ENCODE measurements at regions not wholly inside any gene's neighbourhood (a gene's known extent, or its start where the extent isn't known, plus 50 kb on each side); places are given as distances from the start of the nearest gene placed in this dataset.
"Not testable (repeated sequence)": the region's sequence is repeated elsewhere in the genome, so short reads cannot be mapped to it uniquely, and the experiment has no call there.

DNA sequence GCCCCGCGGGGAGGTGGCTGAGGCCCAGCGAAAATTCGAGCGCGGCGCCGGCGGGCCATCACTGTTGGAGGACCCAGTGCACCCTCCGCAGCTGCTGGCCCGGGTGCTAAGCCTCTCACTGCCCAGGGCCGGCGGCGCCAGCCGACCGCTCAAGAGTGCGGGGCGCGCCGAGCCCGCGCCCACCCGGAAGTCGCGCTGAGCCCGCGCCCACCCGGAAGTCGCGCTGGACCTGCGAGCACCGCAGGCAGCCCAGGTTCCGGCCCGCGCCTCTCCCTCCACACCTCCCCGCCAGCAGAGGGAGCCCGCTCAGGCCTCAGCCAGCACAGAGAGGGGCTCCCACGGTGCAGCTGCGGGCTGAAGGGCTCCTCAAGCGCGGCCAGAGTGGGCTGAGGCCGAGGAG lies 165.5 kb upstream of the BDP1 start:
- H3K4me3 Mint-ChIP-seq (ENCODE audit: unreplicated experiment); H3K27ac Mint-ChIP-seq (ENCODE audit: low read depth, unreplicated experiment); CTCF ChIA-PET; H3K27me3 Mint-ChIP-seq (ENCODE audit: insufficient read depth, unreplicated experiment); POLR2A ChIA-PET; BruUV-seq (replicated peaks); H3K9me3 Mint-ChIP-seq (ENCODE audit: unreplicated experiment); H3K4me1 Mint-ChIP-seq (ENCODE audit: insufficient read depth, unreplicated experiment); DNase-seq (ENCODE audit: unreplicated experiment); intact Hi-C loops (cut with micrococcal nuclease); H3K36me3 Mint-ChIP-seq (ENCODE audit: insufficient read depth, unreplicated experiment): not testable (repeated sequence)

DNA sequence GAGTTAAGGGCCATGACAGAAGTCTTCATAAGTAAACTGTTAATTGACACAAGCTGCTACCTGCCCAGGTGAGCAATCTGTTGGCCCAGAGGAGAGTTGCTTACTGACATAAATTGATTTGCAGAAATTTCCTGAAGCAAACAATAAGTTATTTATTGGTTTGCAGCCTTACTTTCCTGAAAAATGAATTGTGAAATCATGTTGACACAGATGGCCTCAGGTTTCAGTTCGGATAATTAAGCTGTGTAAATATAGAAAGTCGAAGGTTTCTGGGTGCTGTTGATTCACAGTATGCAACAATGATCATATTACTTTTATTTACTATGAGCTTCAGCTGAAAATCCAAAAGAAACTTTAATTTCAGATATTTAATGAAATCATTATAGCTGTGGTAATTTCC lies 164.5 kb upstream of the BDP1 start:
- H3K27me3 Mint-ChIP-seq (ENCODE audit: insufficient read depth, unreplicated experiment); H3K36me3 Mint-ChIP-seq (ENCODE audit: insufficient read depth, unreplicated experiment); H3K4me3 Mint-ChIP-seq (ENCODE audit: unreplicated experiment); BruUV-seq (replicated peaks); H3K4me1 Mint-ChIP-seq (ENCODE audit: insufficient read depth, unreplicated experiment); DNase-seq (ENCODE audit: unreplicated experiment); H3K27ac Mint-ChIP-seq (ENCODE audit: low read depth, unreplicated experiment); POLR2A ChIA-PET; H3K9me3 Mint-ChIP-seq (ENCODE audit: unreplicated experiment); intact Hi-C loops (cut with micrococcal nuclease): not testable (repeated sequence)
- CTCF ChIA-PET = interaction anchor here (0.6 kb wide), 1 partner anchor 183 kb away, joined by 3 read pairs; no protein-coding TSS in a partner anchor

All from MCF 10A (cell line).